Panc1 (cell line): ENCODE measurements at regions not wholly inside any gene's neighbourhood (a gene's known extent, or its start where the extent isn't known, plus 50 kb on each side); places are given as distances from the start of the nearest gene placed in this dataset.

Source experiments
- ATAC-seq: fragments of 200-7000 bp; cut with Tn5 transposase; 2 replicates; pipeline ENCODE4 v1.9.1; 2020; ENCODE audit warnings: mild to moderate bottlenecking, moderate library complexity
- BruUV-seq: library from RNA; stranded (reverse); fragments of 400-500 nt; replicated peaks from 2 replicates; lab custom pipeline; 2021; lab: Mats Ljungman, UMichigan
- CTCF ChIA-PET: fragments of 300-600 bp; sonication (Branson Sonifier 250); formaldehyde crosslinking; loops from one replicate; lab custom pipeline; 2022; ENCODE audit warnings: antibody characterized with exemption; lab: Charles Lee
- POLR2A ChIA-PET: fragments of 300-600 bp; sonication (Branson Sonifier 250); formaldehyde crosslinking; loops from one replicate; lab custom pipeline; 2022; ENCODE audit warnings: antibody characterized with exemption; lab: Charles Lee
- DNase-seq: peaks from one replicate; pipeline ENCODE4 v3.0.0-alpha.2; 2010; ENCODE audit warnings: low read depth, low spot score
- H3K27ac ChIP-seq: 2 replicates; pipeline ENCODE4 v1.5.1; 2011; ENCODE audit warnings: mild to moderate bottlenecking, low read length, inconsistent platforms
- H3K27me3 ChIP-seq: fragments of 200-500 bp; sonication (Bioruptor generic); 2 replicates; pipeline ENCODE4 v1.6.0; 2014; ENCODE audit warnings: low read length, inconsistent platforms; ENCODE audit not compliant: control insufficient read depth, insufficient read depth
- H3K36me3 ChIP-seq: fragments of 200-500 bp; sonication (Bioruptor generic); 2 replicates; pipeline ENCODE4 v1.5.1; 2014; ENCODE audit warnings: inconsistent platforms, mild to moderate bottlenecking, low read length, moderate library complexity; ENCODE audit not compliant: control insufficient read depth, insufficient read depth
- H3K4me1 ChIP-seq: 2 replicates; pipeline ENCODE4 v1.5.1; 2011; ENCODE audit warnings: inconsistent platforms, mild to moderate bottlenecking, low read length, moderate library complexity; ENCODE audit not compliant: control insufficient read depth, insufficient read depth
- H3K4me3 ChIP-seq, 2 experiments: 2 replicates each; pipeline ENCODE4 v1.5.1; 2011 to 2012; ENCODE audit warnings: low read depth in 2 of 2, low read length in 2 of 2, mild to moderate bottlenecking in 2 of 2, inconsistent platforms in 1 of 2, moderate library complexity in 1 of 2
- H3K9me3 ChIP-seq: fragments of 200-500 bp; sonication (Bioruptor generic); 2 replicates; pipeline ENCODE4 v1.5.1; 2014; ENCODE audit warnings: low read depth, mild to moderate bottlenecking, inconsistent platforms, low read length, moderate library complexity; ENCODE audit not compliant: control insufficient read depth, insufficient read depth
- CTCF ChIP-seq: fragments of 450-650 bp; IDR thresholded peaks from 2 replicates; pipeline ENCODE4 v1.5.1; 2017; ENCODE audit warnings: mild to moderate bottlenecking
- POLR2AphosphoS5 ChIP-seq: IDR thresholded peaks from 2 replicates; pipeline ENCODE4 v1.6.1; 2012; ENCODE audit warnings: mild to moderate bottlenecking, low read depth, low read length, moderate library complexity
- SIN3A ChIP-seq: IDR thresholded peaks from 2 replicates; pipeline ENCODE4 v1.6.1; 2012; ENCODE audit warnings: low read depth, mild to moderate bottlenecking, low read length, moderate library complexity, borderline replicate concordance; ENCODE audit not compliant: insufficient read depth
- TCF7L2 ChIP-seq: IDR thresholded peaks from 2 replicates; pipeline ENCODE4 v1.6.1; 2011; ENCODE audit warnings: mild to moderate bottlenecking, low read depth, low read length, inconsistent platforms
- in situ Hi-C: cut with HindIII; loops from 2 replicates; pipeline ENCODE4 v1.10.0; 2016; ENCODE audit warnings: low sequenced_read_pairs, low pct_unique_long_range_greater_than_20kb
- intact Hi-C: fragments of 100-400 bp; cut with micrococcal nuclease; formaldehyde crosslinking; loops from one replicate; pipeline ENCODE4 v1.10.0; 2022; ENCODE audit not compliant: unreplicated experiment
- TF ChIP-seq, protein P1 (sequence below), 2 experiments: IDR thresholded peaks; 2 replicates each; pipeline ENCODE4 v1.6.1; 2011 to 2012; ENCODE audit warnings: low read depth in 2 of 2, control low read depth in 1 of 2, low read length in 1 of 2, mild to moderate bottlenecking in 1 of 2, moderate library complexity in 1 of 2; ENCODE audit not compliant: insufficient read depth in 1 of 2

GRCh38 chr12:85441025-85441424, 161.0 kb downstream of the ALX1 start:
- CTCF ChIA-PET = no interaction called here
- BruUV-seq = no TSS peak
- Histone ChIP-seq H3K4me1 (no peaks in the 10 kb centered on the region), H3K36me3 (no peaks in the 10 kb centered on the region), H3K27me3 (no peaks in the 10 kb centered on the region), H3K27ac (no peak overlapping the region), H3K9me3 (no peaks in the 10 kb centered on the region), H3K4me3 (no peak overlapping the region)
- intact Hi-C loops = loop anchor here (5.0 kb wide), 1 partner anchor 364 kb away; no protein-coding TSS in a partner anchor
- POLR2A ChIA-PET = no interaction called here
- ATAC-seq (no peak), DNase-seq (no peak)
- in situ Hi-C loops = no loop called here
- TF ChIP-seq SIN3A = no peak
- no peak for TF ChIP-seq POLR2AphosphoS5
- TF ChIP-seq, protein P1, sequence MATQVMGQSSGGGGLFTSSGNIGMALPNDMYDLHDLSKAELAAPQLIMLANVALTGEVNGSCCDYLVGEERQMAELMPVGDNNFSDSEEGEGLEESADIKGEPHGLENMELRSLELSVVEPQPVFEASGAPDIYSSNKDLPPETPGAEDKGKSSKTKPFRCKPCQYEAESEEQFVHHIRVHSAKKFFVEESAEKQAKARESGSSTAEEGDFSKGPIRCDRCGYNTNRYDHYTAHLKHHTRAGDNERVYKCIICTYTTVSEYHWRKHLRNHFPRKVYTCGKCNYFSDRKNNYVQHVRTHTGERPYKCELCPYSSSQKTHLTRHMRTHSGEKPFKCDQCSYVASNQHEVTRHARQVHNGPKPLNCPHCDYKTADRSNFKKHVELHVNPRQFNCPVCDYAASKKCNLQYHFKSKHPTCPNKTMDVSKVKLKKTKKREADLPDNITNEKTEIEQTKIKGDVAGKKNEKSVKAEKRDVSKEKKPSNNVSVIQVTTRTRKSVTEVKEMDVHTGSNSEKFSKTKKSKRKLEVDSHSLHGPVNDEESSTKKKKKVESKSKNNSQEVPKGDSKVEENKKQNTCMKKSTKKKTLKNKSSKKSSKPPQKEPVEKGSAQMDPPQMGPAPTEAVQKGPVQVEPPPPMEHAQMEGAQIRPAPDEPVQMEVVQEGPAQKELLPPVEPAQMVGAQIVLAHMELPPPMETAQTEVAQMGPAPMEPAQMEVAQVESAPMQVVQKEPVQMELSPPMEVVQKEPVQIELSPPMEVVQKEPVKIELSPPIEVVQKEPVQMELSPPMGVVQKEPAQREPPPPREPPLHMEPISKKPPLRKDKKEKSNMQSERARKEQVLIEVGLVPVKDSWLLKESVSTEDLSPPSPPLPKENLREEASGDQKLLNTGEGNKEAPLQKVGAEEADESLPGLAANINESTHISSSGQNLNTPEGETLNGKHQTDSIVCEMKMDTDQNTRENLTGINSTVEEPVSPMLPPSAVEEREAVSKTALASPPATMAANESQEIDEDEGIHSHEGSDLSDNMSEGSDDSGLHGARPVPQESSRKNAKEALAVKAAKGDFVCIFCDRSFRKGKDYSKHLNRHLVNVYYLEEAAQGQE (IDR thresholded peaks at IDR 0.05; ENCODE audit: insufficient read depth in 1 of 2, low read depth in 2 of 2, low read length in 1 of 2) = no peak
- TF ChIP-seq CTCF = no peak
- TF ChIP-seq TCF7L2 = no peak

DNA sequence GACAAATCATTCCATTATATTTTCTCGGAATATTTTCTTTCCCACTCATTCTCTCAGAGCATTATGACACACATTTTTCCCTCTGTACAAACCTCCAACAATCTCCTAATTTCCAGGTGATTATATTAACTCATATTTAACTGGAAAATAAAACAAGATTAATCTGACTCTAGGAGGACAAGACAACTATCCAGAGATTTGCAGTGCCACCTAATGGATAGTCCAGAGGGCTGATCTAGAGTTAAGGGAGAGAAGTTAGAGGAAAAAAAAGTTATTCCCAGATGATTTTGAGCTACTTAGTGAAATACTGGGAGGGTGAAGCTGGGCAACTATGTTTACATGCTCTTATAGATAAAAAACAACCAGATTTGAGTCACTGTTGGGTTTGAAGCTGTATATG, 161.7 kb downstream of the ALX1 start:
- intact Hi-C loops = loop anchor here (5.0 kb wide), 1 partner anchor 364 kb away; no protein-coding TSS in a partner anchor
- Histone ChIP-seq H3K27ac (no peak overlapping the region), H3K4me1 (no peaks in the 10 kb centered on the region), H3K9me3 (no peaks in the 10 kb centered on the region), H3K27me3 (no peaks in the 10 kb centered on the region), H3K36me3 (no peaks in the 10 kb centered on the region), H3K4me3 (no peak overlapping the region)
- ATAC-seq = no peak
- no peak for DNase-seq
- POLR2A ChIA-PET = interaction anchor here (0.6 kb wide), 1 partner anchor 374 kb away, joined by 3 read pairs; no protein-coding TSS in a partner anchor
- CTCF ChIA-PET = no interaction called here
- no TSS peak for BruUV-seq
- in situ Hi-C loops = no loop called here
- TF ChIP-seq POLR2AphosphoS5 = no peak
- peak; percentile 39; the same call in 1 of the 2 replicates for TF ChIP-seq CTCF
